ENCODE measurements at regions not wholly inside any gene's neighbourhood (a gene's known extent, or its start where the extent isn't known, plus 50 kb on each side); places are given as distances from the start of the nearest gene placed in this dataset.

- DNase-seq (ENCODE audit: low read depth in 1 of 2, low spot score in 1 of 2): no peak
- in situ Hi-C loops (cut with HindIII; ENCODE audit: low pct_unique_long_range_greater_than_20kb, low sequenced_read_pairs): no loop called here
- no peak for TF ChIP-seq JUND (IDR thresholded peaks at IDR 0.05; ENCODE audit: low read depth)
Observed at GRCh38 chr18:39666541-39666940, 2100.9 kb upstream of the CELF4 start.

GRCh38 chr18:39661856-39662366, 2096.3 kb upstream of the CELF4 start:
- TF ChIP-seq JUND (IDR thresholded peaks at IDR 0.05; ENCODE audit: low read depth): no peak
- in situ Hi-C loops (cut with HindIII; ENCODE audit: low pct_unique_long_range_greater_than_20kb, low sequenced_read_pairs): no loop called here
- no peak for DNase-seq (ENCODE audit: low read depth in 1 of 2, low spot score in 1 of 2)

GRCh38 chr18:39660141-39660540, 2094.5 kb upstream of the CELF4 start:
- no peak for TF ChIP-seq JUND (IDR thresholded peaks at IDR 0.05; ENCODE audit: low read depth)
- in situ Hi-C loops (cut with HindIII; ENCODE audit: low pct_unique_long_range_greater_than_20kb, low sequenced_read_pairs): no loop called here
- DNase-seq (ENCODE audit: low read depth in 1 of 2, low spot score in 1 of 2): no peak

DNA sequence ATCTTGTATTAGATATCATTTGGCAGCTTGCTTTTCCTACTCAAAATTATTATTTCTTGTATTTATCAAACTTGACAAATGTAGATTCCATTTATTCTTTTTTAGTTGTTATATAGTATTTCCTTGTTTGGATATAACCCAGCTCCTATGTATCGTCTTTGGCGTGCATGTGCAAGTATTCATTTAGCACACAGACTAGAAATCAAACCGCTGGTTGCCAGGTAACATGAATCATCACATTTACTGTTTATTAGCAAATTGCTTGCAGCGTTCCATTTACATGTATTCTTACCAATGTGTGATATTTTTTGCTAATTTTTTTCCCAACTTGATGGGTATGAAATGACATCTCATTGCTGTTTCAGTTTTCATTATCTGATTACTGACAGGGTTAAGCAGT, 2089.7 kb upstream of the CELF4 start:
- in situ Hi-C loops (cut with HindIII; ENCODE audit: low pct_unique_long_range_greater_than_20kb, low sequenced_read_pairs): no loop called here
- DNase-seq (ENCODE audit: low read depth in 1 of 2, low spot score in 1 of 2): no peak
- TF ChIP-seq JUND (IDR thresholded peaks at IDR 0.05; ENCODE audit: low read depth): no peak

GRCh38 chr18:39653221-39653620, 2087.6 kb upstream of the CELF4 start:
- in situ Hi-C loops (cut with HindIII; ENCODE audit: low pct_unique_long_range_greater_than_20kb, low sequenced_read_pairs): no loop called here
- no peak for DNase-seq (ENCODE audit: low read depth in 1 of 2, low spot score in 1 of 2)
- no peak for TF ChIP-seq JUND (IDR thresholded peaks at IDR 0.05; ENCODE audit: low read depth)

DNA sequence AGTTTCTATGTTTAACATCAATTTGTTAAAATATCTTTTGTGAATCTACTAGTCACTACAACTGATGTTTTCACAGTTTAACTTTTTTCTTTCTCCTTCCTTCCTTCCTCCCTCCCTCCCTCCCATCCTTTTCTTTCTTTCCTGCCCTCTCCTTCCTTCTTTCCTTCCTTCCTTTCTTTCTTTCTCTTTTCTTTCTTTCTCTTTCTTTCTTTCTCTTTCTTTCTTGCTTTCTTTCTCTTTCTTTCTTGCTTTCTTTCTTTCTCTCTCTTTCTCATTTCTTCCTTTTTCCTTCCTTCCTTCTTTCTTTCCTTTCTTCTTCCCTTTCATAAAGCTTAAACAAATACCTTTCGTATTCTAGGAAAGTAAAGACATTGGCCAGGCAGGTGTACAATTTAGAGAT, 2083.0 kb upstream of the CELF4 start:
- in situ Hi-C loops (cut with HindIII; ENCODE audit: low pct_unique_long_range_greater_than_20kb, low sequenced_read_pairs): no loop called here
- no peak for DNase-seq (ENCODE audit: low read depth in 1 of 2, low spot score in 1 of 2)
- no peak for TF ChIP-seq JUND (IDR thresholded peaks at IDR 0.05; ENCODE audit: low read depth)

- peak in 1 of 2 experiments; percentile 15 for DNase-seq (ENCODE audit: low read depth in 1 of 2, low spot score in 1 of 2)
- no peak for TF ChIP-seq JUND (IDR thresholded peaks at IDR 0.05; ENCODE audit: low read depth)
- in situ Hi-C loops (cut with HindIII; ENCODE audit: low pct_unique_long_range_greater_than_20kb, low sequenced_read_pairs): no loop called here
Observed at GRCh38 chr18:39647627-39648534, 2082.3 kb upstream of the CELF4 start.

GRCh38 chr18:39638224-39638623, 2072.6 kb upstream of the CELF4 start:
- no peak for DNase-seq (ENCODE audit: low read depth in 1 of 2, low spot score in 1 of 2)
- in situ Hi-C loops (cut with HindIII; ENCODE audit: low pct_unique_long_range_greater_than_20kb, low sequenced_read_pairs): no loop called here
- no peak for TF ChIP-seq JUND (IDR thresholded peaks at IDR 0.05; ENCODE audit: low read depth)

DNA sequence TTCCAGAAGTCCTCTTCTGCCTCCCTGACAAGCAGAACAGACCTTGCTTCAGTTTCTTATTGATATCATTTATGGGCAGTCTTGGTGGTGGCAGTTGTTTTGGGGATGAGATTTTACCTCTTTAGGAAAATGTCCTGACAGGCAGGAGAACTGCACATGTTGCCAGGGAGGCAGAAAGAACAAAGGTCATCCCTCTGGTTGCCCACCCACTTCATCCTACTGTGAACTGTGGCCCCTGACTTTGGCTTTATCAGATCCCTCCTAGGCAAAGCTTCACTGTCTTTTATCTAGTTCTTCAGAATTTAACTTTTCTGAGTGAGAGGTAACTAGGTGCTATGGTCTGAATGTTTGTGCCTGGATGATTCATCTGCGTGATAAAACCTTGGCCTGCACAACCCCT, 2071.3 kb upstream of the CELF4 start:
- DNase-seq (ENCODE audit: low read depth in 1 of 2, low spot score in 1 of 2): no peak
- no peak for TF ChIP-seq JUND (IDR thresholded peaks at IDR 0.05; ENCODE audit: low read depth)
- in situ Hi-C loops (cut with HindIII; ENCODE audit: low pct_unique_long_range_greater_than_20kb, low sequenced_read_pairs): no loop called here

GRCh38 chr18:39635966-39636365, 2070.4 kb upstream of the CELF4 start:
- no peak for DNase-seq (ENCODE audit: low read depth in 1 of 2, low spot score in 1 of 2)
- in situ Hi-C loops (cut with HindIII; ENCODE audit: low pct_unique_long_range_greater_than_20kb, low sequenced_read_pairs): no loop called here
- TF ChIP-seq JUND (IDR thresholded peaks at IDR 0.05; ENCODE audit: low read depth): no peak

- in situ Hi-C loops (cut with HindIII; ENCODE audit: low pct_unique_long_range_greater_than_20kb, low sequenced_read_pairs): no loop called here
- no peak for TF ChIP-seq JUND (IDR thresholded peaks at IDR 0.05; ENCODE audit: low read depth)
- no peak for DNase-seq (ENCODE audit: low read depth in 1 of 2, low spot score in 1 of 2)
Observed at GRCh38 chr18:39635192-39635591, 2069.6 kb upstream of the CELF4 start.

DNA sequence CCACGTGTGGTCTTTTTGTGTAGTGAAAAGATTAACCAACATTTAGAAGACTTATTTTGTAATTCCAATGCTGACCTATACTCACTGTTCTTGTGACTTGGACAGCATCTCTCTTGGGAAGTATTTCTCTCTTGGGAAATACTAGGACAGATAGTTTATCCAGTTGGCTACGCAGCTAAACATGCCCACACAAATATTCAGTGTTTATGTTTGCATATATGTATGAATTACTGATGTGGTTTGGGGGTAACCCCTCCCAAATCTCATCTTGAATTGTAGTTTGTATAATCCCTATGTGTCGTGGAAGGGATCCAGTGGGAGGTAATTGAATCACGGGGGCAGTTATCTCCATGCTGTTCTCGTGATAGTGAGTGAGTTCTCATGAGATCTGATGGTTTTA, 2062.3 kb upstream of the CELF4 start:
- TF ChIP-seq JUND (IDR thresholded peaks at IDR 0.05; ENCODE audit: low read depth): no peak

GRCh38 chr18:39624961-39625360, 2059.4 kb upstream of the CELF4 start:
- no peak for DNase-seq (ENCODE audit: low read depth in 1 of 2, low spot score in 1 of 2)
- in situ Hi-C loops (cut with HindIII; ENCODE audit: low pct_unique_long_range_greater_than_20kb, low sequenced_read_pairs): no loop called here
- TF ChIP-seq JUND (IDR thresholded peaks at IDR 0.05; ENCODE audit: low read depth): no peak

More for the DNA sequence above, 2062.3 kb upstream of the CELF4 start:
- no peak for DNase-seq (ENCODE audit: low read depth in 1 of 2, low spot score in 1 of 2)
- in situ Hi-C loops (cut with HindIII; ENCODE audit: low pct_unique_long_range_greater_than_20kb, low sequenced_read_pairs): no loop called here

Measured in T47D (cell line).